ENCODE measurements at regions not wholly inside any gene's neighbourhood (a gene's known extent, or its start where the extent isn't known, plus 50 kb on each side); places are given as distances from the start of the nearest gene placed in this dataset.

DNA sequence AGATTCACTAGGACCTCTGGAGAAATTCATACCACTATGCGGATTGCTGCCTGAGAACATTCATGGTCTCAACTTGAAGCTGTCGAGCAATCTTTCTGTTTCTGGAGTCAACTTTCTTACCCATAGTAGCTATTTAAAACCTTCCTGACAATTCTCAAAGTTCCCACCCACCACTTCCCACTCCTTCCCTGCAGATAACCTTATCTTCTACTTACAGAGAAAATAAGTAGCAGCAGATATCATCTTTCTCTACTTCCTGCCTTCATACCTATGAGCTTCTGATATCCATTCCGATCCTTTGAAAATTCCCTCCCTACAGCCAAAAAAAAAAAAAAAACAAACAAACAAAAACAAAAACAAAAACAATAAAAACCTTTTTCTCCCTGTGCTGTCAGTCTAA, 81.2 kb upstream of the CYRIA start:
- no peak for DNase-seq (ENCODE audit: low read depth)

GRCh38 chr2:16746329-16746728, 80.7 kb upstream of the CYRIA start:
- TF ChIP-seq CTCF (IDR thresholded peaks at IDR 0.05; ENCODE audit: insufficient read depth, low read depth, low read length, missing control alignments), result no peak
- DNase-seq (ENCODE audit: low read depth), result no peak
- H3K4me3 ChIP-seq (ENCODE audit: low read length), result no peak overlapping the region

More for the DNA sequence above, 81.2 kb upstream of the CYRIA start:
- H3K4me3 ChIP-seq (ENCODE audit: low read length), result no peak overlapping the region
- TF ChIP-seq CTCF (IDR thresholded peaks at IDR 0.05; ENCODE audit: insufficient read depth, low read depth, low read length, missing control alignments), result no peak

- peak; percentile 52 for DNase-seq (ENCODE audit: low read depth)
- TF ChIP-seq CTCF (IDR thresholded peaks at IDR 0.05; ENCODE audit: insufficient read depth, low read depth, low read length, missing control alignments), result no peak
- no peak overlapping the region for H3K4me3 ChIP-seq (ENCODE audit: low read length)
These were observed 79.8 kb upstream of the CYRIA start for GRCh38 chr2:16745466-16745865.

DNA sequence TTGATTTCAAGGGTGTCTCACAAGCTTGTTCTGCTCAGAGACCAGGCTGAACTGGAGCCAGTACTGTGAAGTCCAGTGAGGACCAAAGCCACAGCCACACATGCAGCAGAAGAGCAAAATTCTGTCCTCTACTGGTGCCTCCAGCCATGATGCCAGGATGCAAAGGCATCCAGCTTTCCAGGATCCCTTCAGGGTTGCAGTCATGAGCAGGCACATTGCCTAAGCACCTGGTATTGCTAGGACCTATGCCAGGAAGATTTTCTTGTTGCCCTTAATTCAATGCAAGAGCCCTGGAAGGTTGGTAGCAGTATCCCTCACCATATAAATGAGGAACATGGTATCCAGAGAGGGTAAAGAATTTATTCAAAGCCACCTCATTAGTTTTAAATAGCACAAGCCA, 78.9 kb upstream of the CYRIA start:
- TF ChIP-seq CTCF (IDR thresholded peaks at IDR 0.05; ENCODE audit: insufficient read depth, low read depth, low read length, missing control alignments), result no peak
- no peak overlapping the region for H3K4me3 ChIP-seq (ENCODE audit: low read length)
- DNase-seq (ENCODE audit: low read depth), result no peak

DNA sequence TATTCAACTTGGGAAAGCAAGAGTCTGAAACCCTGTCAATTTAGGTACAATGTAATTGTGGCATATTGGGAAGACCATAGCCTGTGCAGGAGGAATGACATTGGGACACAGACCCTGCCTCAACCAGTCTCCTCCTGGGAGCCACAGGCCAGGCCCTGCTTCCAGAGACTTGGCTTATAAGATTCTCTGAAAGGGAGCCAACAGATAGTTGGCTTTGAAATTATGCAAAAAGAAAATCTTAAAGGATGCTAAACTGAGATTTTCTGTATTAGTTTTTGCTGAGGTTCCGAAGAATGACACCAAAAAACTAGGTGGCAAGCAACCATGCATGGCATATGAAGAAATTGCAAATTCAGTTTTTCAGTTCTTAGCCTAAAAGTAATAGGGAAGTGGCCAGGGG, 76.4 kb upstream of the CYRIA start:
- TF ChIP-seq CTCF (IDR thresholded peaks at IDR 0.05; ENCODE audit: insufficient read depth, low read depth, low read length, missing control alignments), result no peak
- no peak overlapping the region for H3K4me3 ChIP-seq (ENCODE audit: low read length)
- DNase-seq (ENCODE audit: low read depth), result no peak

GRCh38 chr2:16741498-16741897, 75.9 kb upstream of the CYRIA start:
- H3K4me3 ChIP-seq (ENCODE audit: low read length), result no peak overlapping the region
- no peak for TF ChIP-seq CTCF (IDR thresholded peaks at IDR 0.05; ENCODE audit: insufficient read depth, low read depth, low read length, missing control alignments)

DNA sequence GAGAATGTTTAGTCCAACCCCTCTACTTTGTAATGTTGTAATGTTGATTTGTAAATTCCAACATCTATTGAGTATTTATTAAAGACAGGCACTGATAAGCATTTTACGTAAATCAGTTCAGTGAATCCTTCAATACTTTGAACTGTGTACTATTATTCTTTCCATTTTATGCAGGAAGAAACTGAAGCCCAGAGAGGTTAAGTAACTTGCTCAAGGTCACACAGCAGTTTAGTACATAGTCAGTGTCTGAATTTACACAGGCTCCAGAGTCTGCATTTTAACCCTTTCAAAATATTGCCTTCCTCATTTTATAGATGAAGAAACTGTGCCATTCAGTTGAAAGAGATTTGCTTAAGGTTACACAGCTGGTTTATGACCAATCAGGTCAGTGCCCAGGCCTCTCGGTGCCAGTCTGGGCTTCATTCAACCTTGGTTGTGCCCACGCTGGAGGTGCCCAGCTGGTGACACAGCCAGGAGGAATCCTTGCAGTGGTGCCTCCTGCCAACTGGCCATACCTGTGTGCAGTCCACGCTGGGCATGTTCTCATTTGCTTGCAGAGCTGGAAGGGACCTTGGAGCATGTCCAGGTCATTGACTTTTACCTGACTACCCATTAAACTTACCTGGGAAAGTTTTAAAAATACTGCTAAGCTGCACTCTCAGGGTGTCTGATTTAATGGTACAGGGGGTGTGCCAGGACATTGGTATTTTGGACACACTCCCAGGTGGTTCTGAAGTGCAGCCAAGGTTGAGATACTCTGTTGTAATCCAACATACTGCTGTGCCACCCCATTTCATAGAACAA, 74.3 kb upstream of the CYRIA start:
- no peak for TF ChIP-seq CTCF (IDR thresholded peaks at IDR 0.05; ENCODE audit: insufficient read depth, low read depth, low read length, missing control alignments)
- H3K4me3 ChIP-seq (ENCODE audit: low read length), result no peak overlapping the region
- peak; percentile 14 for DNase-seq (ENCODE audit: low read depth)

More at GRCh38 chr2:16741498-16741897, 75.9 kb upstream of the CYRIA start:
- DNase-seq (ENCODE audit: low read depth), result no peak
